HepG2 (cell line): ENCODE measurements at regions not wholly inside any gene's neighbourhood (a gene's known extent, or its start where the extent isn't known, plus 50 kb on each side); places are given as distances from the start of the nearest gene placed in this dataset.

ENCODE experiments used
- ATAC-seq: fragments of 200-7000 bp; cut with Tn5 transposase; 3 replicates; pipeline ENCODE4 v1.9.1; 2020; ENCODE audit warnings: mild to moderate bottlenecking, moderate library complexity
- BruUV-seq: library from RNA; stranded (reverse); fragments of 400-500 nt; replicated peaks from 2 replicates; lab custom pipeline; 2021; lab: Mats Ljungman, UMichigan
- CTCF ChIA-PET: fragments of 300-600 bp; formaldehyde crosslinking; extraction: SDS; loops from one replicate; lab custom pipeline; 2021; ENCODE audit warnings: low total read pairs, inconsistent platforms, low intra/inter-chr PET ratio; lab: Yijun Ruan, JAX
- POLR2A ChIA-PET: fragments of 350-600 bp; sonication (Branson Sonifier 250); formaldehyde crosslinking; loops from one replicate; lab custom pipeline; 2020; ENCODE audit warnings: antibody characterized with exemption, inconsistent platforms; lab: Yijun Ruan, JAX
- DNase-seq: peaks from one replicate; pipeline ENCODE4 v3.0.0-alpha.2; 2015; ENCODE audit warnings: low spot score
- FAIRE-seq: peaks from 3 replicates; lab custom pipeline; 2011; peaks lifted over from hg19 to GRCh38; lab: Jason Lieb, UNC
- H2AFZ ChIP-seq: one replicate; pipeline ENCODE4 v1.6.1; 2011; ENCODE audit warnings: low read length, inconsistent platforms
- H3K27ac ChIP-seq: fragments of 300-600 bp; 3 replicates; pipeline ENCODE4 v1.8.0; 2011; ENCODE audit warnings: mixed run types, mild to moderate bottlenecking, mixed read lengths, low read length, inconsistent platforms; ENCODE audit not compliant: insufficient read depth; ENCODE audit errors: extremely low read length
- H3K27me3 ChIP-seq, 2 experiments: fragments of 200-600 bp in 1 of 2; 2 replicates in 1 of 2; 3 replicates in 1 of 2; pipeline versions ENCODE4 v1.6.0 to v1.8.0; 2011; ENCODE audit warnings: low read length in 2 of 2, mild to moderate bottlenecking in 2 of 2, moderate library complexity in 2 of 2, inconsistent platforms in 1 of 2; ENCODE audit not compliant: insufficient read depth in 2 of 2, control insufficient read depth in 1 of 2
- H3K36me3 ChIP-seq, 2 experiments: fragments of 200-600 bp in 1 of 2; replicated peaks in 1 of 2; 2 replicates in 1 of 2; 3 replicates in 1 of 2; pipeline versions ENCODE4 v1.5.1 to v1.8.0; 2011; ENCODE audit warnings: low read length in 2 of 2, inconsistent platforms in 1 of 2; ENCODE audit not compliant: insufficient read depth in 2 of 2, control insufficient read depth in 1 of 2
- H3K4me1 ChIP-seq: 2 replicates; pipeline ENCODE4 v1.5.1; 2012; ENCODE audit warnings: low read length, inconsistent platforms; ENCODE audit not compliant: insufficient read depth
- H3K4me2 ChIP-seq: 2 replicates; pipeline ENCODE4 v1.6.0; 2011; ENCODE audit warnings: low read depth, low read length, inconsistent platforms
- H3K4me3 ChIP-seq, 3 experiments: fragments of 200-600 bp in 1 of 3; sonication (generic), shearing (Covaris generic) in 1 of 3; replicated peaks in 1 of 3; 2 replicates each; pipeline ENCODE4 v1.5.1; 2011 to 2016; ENCODE audit warnings: low read length in 3 of 3, inconsistent platforms in 2 of 3, low read depth in 2 of 3, mild to moderate bottlenecking in 2 of 3, control low read depth in 1 of 3, mixed read lengths in 1 of 3; ENCODE audit not compliant: insufficient read depth in 1 of 3
- H3K79me2 ChIP-seq: one replicate; pipeline ENCODE4 v1.6.1; 2011; ENCODE audit warnings: low read length, inconsistent platforms; ENCODE audit not compliant: insufficient read depth
- H3K9ac ChIP-seq: 2 replicates; pipeline ENCODE4 v1.6.0; 2011; ENCODE audit warnings: mild to moderate bottlenecking, low read depth, low read length, inconsistent platforms; ENCODE audit not compliant: insufficient read depth
- H3K9me3 ChIP-seq: 2 replicates; pipeline ENCODE4 v1.5.1; 2012; ENCODE audit warnings: mild to moderate bottlenecking, low read length
- H4K20me1 ChIP-seq: 2 replicates; pipeline ENCODE4 v1.6.0; 2011; ENCODE audit warnings: inconsistent platforms, mild to moderate bottlenecking, low read length, moderate library complexity; ENCODE audit not compliant: insufficient read depth
- IRX3 ChIP-seq: sonication (generic); formaldehyde crosslinking; IDR thresholded peaks from 2 replicates; pipeline ENCODE4 v1.8.1; 2023; ENCODE audit warnings: mild to moderate bottlenecking, low read depth, missing genetic modification reagents, borderline replicate concordance
- KDM1A ChIP-seq: IDR thresholded peaks from 2 replicates; pipeline ENCODE4 v1.6.1; 2016; ENCODE audit warnings: missing compliant biosample characterization
- KIAA2018 ChIP-seq: sonication (generic); formaldehyde crosslinking; IDR thresholded peaks from 2 replicates; pipeline ENCODE4 v1.5.0; 2020; ENCODE audit warnings: mild to moderate bottlenecking, missing genetic modification reagents, borderline replicate concordance
- NBN ChIP-seq: fragments of 450-650 bp; conservative IDR thresholded peaks from 2 replicates; pipeline ENCODE4 v1.6.1; 2017
- NFE2L1 ChIP-seq: sonication (generic); formaldehyde crosslinking; IDR thresholded peaks from 2 replicates; pipeline ENCODE4 v1.4.0; 2020; ENCODE audit warnings: missing genetic modification reagents, mild to moderate bottlenecking, borderline replicate concordance
- NONO ChIP-seq, 2 experiments: fragments of 450-650 bp in 1 of 2; sonication (generic) in 1 of 2; formaldehyde crosslinking in 1 of 2; IDR thresholded peaks in 1 of 2; conservative IDR thresholded peaks in 1 of 2; 2 replicates each; pipeline versions ENCODE4 v1.6.1 to v1.8.0; 2017 to 2022; ENCODE audit warnings: mild to moderate bottlenecking in 1 of 2, missing genetic modification reagents in 1 of 2, moderate library complexity in 1 of 2
- PRMT3 ChIP-seq: sonication (generic); formaldehyde crosslinking; IDR thresholded peaks from 2 replicates; pipeline ENCODE4 v1.8.1; 2022; ENCODE audit warnings: low read depth, mild to moderate bottlenecking, moderate library complexity, missing genetic modification reagents, borderline replicate concordance
- TARDBP ChIP-seq: sonication (generic); formaldehyde crosslinking; IDR thresholded peaks from 2 replicates; pipeline ENCODE4 v1.8.0; 2022; ENCODE audit warnings: mild to moderate bottlenecking, missing genetic modification reagents
- WIZ ChIP-seq: sonication (generic); formaldehyde crosslinking; IDR thresholded peaks from 2 replicates; pipeline ENCODE4 v1.5.1; 2020; ENCODE audit warnings: mild to moderate bottlenecking, missing genetic modification reagents
- ZIK1 ChIP-seq: sonication (generic); formaldehyde crosslinking; IDR thresholded peaks from 2 replicates; pipeline ENCODE4 v1.5.0; 2020; ENCODE audit warnings: mild to moderate bottlenecking, low read depth, missing genetic modification reagents, borderline replicate concordance
- ZMYM3 ChIP-seq: sonication (generic); formaldehyde crosslinking; IDR thresholded peaks from 2 replicates; pipeline ENCODE4 v1.5.1; 2020; ENCODE audit warnings: mild to moderate bottlenecking, missing genetic modification reagents
- ZNF619 ChIP-seq: sonication (generic); formaldehyde crosslinking; IDR thresholded peaks from 2 replicates; pipeline ENCODE4 v1.4.0; 2020; ENCODE audit warnings: mild to moderate bottlenecking, missing genetic modification reagents
- ZNF788 ChIP-seq: sonication (generic); formaldehyde crosslinking; IDR thresholded peaks from 2 replicates; pipeline ENCODE4 v1.5.0; 2020; ENCODE audit warnings: mild to moderate bottlenecking, missing genetic modification reagents, borderline replicate concordance
- WGBS: methylation state at CpG from one replicate; pipeline ENCODE4 v1.1.6; 2017; ENCODE audit warnings: low lambda C conversion rate; 5-methylcytosine and 5-hydroxymethylcytosine counted together
- in situ Hi-C: cut with HindIII; loops from 2 replicates; pipeline ENCODE4 v1.10.0; 2017; ENCODE audit warnings: low pct_unique_long_range_greater_than_20kb; ENCODE audit not compliant: extremely low pct_ligation_motif_present
- intact Hi-C: fragments of 100-400 bp; cut with micrococcal nuclease; formaldehyde crosslinking; loops from one replicate; pipeline ENCODE4 v1.10.0; 2022; ENCODE audit not compliant: unreplicated experiment

DNA sequence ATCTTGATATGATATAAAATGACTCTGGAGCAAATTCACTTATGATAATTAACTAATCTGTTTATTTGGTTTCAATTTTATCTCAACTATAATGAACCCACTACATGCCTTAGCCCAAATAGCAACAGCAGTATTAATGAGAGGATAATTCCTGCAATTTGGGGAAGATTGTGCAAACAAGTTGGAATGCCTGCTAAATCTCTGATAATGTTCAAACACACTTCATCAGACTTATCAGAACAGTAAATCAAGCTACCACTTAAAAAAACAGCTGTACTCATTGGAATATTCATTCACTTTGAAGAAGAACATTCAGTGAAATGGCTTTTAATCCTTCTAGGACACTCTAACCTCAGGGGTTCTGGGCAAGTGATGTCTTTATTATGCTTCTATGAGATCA lies 85.4 kb downstream of the CBLN4 start:
- intact Hi-C loops: no loop called here
- no peak for ATAC-seq
- Histone ChIP-seq H3K4me3 (no peak overlapping the region), H3K79me2 (no peaks in the 10 kb centered on the region), H3K36me3 (no peaks in the 10 kb centered on the region), H3K4me1 (no peaks in the 10 kb centered on the region), H3K27ac (no peak overlapping the region), H2AFZ (no peak overlapping the region), H3K9me3 (peaks cover 100% of the 10 kb centered on the region), H4K20me1 (no peaks in the 10 kb centered on the region), H3K4me2 (no peak overlapping the region), H3K27me3 (no peaks in the 10 kb centered on the region), H3K9ac (no peak overlapping the region)
- ChIA-PET POLR2A (no interaction called here), CTCF (no interaction called here)
- no peak for FAIRE-seq
- BruUV-seq: no TSS peak
- no peak for TF ChIP-seq KDM1A (CRISPR knock-in tag)
- no peak for TF ChIP-seq PRMT3
- in situ Hi-C loops: no loop called here
- no peak for DNase-seq

GRCh38 chr20:55919319-55919718 lies 86.0 kb downstream of the CBLN4 start:
- H3K4me2 ChIP-seq: no peak overlapping the region
- peaks cover 100% of the 10 kb centered on the region for H3K9me3 ChIP-seq
- intact Hi-C loops (no loop called here), in situ Hi-C loops (no loop called here)
- ATAC-seq (no peak), DNase-seq (no peak), FAIRE-seq (no peak)
- no peak overlapping the region for H3K4me3 ChIP-seq
- POLR2A ChIA-PET: no interaction called here
- no peaks in the 10 kb centered on the region for H3K79me2 ChIP-seq
- H3K27ac ChIP-seq: no peak overlapping the region
- H3K36me3 ChIP-seq: no peaks in the 10 kb centered on the region
- H3K27me3 ChIP-seq: no peaks in the 10 kb centered on the region
- CTCF ChIA-PET: no interaction called here
- H4K20me1 ChIP-seq: no peaks in the 10 kb centered on the region
- H2AFZ ChIP-seq: no peak overlapping the region
- WGBS: 0% methylated on average over 1 of the region's 1 CpG
- no peaks in the 10 kb centered on the region for H3K4me1 ChIP-seq
- BruUV-seq: no TSS peak
- H3K9ac ChIP-seq: no peak overlapping the region
- TF ChIP-seq NBN: no peak
- no peak for TF ChIP-seq NFE2L1 (CRISPR knock-in tag)
- TF ChIP-seq ZIK1 (CRISPR knock-in tag): no peak
- no peak for TF ChIP-seq ZNF619 (CRISPR knock-in tag)
- no peak for TF ChIP-seq NONO (IDR thresholded peaks at IDR 0.05)
- TF ChIP-seq NONO (CRISPR knock-in tag; conservative IDR thresholded peaks at IDR 0.05): no peak
- TF ChIP-seq IRX3 (CRISPR knock-in tag): no peak
- no peak for TF ChIP-seq TARDBP (CRISPR knock-in tag)
- TF ChIP-seq WIZ (CRISPR knock-in tag): no peak
- no peak for TF ChIP-seq ZMYM3 (CRISPR knock-in tag)
- no peak for TF ChIP-seq KIAA2018 (CRISPR knock-in tag)
- TF ChIP-seq ZNF788 (CRISPR knock-in tag): no peak
